ENCODE measurements at regions not wholly inside any gene's neighbourhood (a gene's known extent, or its start where the extent isn't known, plus 50 kb on each side); places are given as distances from the start of the nearest gene placed in this dataset.
A peak's percentile ranks its signal among the peaks of the same experiment; 100 is the strongest.

DNA sequence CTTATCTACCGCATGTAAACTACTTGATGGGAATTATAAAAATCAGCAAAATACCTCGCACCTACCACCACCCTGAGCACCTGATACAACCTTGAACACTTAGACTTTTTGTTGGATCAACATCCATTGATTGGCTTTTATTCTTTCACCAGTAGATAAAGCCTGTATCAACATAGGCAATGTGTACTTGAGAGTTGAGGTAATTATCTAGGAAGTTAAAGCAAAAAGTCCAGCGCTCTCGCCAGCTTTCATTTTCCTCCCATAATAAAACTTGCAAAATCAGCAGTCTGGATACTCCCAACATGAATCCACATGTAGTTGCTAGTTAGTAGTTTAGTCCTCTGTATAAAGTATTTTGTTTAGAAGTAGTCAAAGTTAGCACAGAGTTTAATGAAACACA lies 132.0 kb upstream of the PRDM1 start:
- ATAC-seq = peak; percentile 70
- Histone ChIP-seq H3K36me3 (ENCODE audit: low read depth) (no peaks in the 10 kb centered on the region), H3K9me3 (no peaks in the 10 kb centered on the region), H3K4me3 (no peak overlapping the region), H3K4me1 (ENCODE audit: low read depth) (peaks cover 3% of the 10 kb centered on the region)
- intact Hi-C loops (cut with DNase I, micrococcal nuclease) = no loop called here
- TF ChIP-seq, protein P1, sequence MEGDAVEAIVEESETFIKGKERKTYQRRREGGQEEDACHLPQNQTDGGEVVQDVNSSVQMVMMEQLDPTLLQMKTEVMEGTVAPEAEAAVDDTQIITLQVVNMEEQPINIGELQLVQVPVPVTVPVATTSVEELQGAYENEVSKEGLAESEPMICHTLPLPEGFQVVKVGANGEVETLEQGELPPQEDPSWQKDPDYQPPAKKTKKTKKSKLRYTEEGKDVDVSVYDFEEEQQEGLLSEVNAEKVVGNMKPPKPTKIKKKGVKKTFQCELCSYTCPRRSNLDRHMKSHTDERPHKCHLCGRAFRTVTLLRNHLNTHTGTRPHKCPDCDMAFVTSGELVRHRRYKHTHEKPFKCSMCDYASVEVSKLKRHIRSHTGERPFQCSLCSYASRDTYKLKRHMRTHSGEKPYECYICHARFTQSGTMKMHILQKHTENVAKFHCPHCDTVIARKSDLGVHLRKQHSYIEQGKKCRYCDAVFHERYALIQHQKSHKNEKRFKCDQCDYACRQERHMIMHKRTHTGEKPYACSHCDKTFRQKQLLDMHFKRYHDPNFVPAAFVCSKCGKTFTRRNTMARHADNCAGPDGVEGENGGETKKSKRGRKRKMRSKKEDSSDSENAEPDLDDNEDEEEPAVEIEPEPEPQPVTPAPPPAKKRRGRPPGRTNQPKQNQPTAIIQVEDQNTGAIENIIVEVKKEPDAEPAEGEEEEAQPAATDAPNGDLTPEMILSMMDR (IDR thresholded peaks at IDR 0.05) = no peak
- peak in 1 of 3 donors; percentile 16 for DNase-seq

- Histone ChIP-seq H3K4me1 (ENCODE audit: low read depth) (peaks cover 3% of the 10 kb centered on the region), H3K36me3 (ENCODE audit: low read depth) (no peaks in the 10 kb centered on the region), H3K4me3 (no peak overlapping the region), H3K9me3 (no peaks in the 10 kb centered on the region)
- ATAC-seq (peak; percentile 28), DNase-seq (no peak)
- intact Hi-C loops (cut with DNase I, micrococcal nuclease) = no loop called here
- TF ChIP-seq, protein P1 (IDR thresholded peaks at IDR 0.05) = no peak
Measured at GRCh38 chr6:105952772-105953690, 133.1 kb upstream of the PRDM1 start.

GRCh38 chr6:105952326-105952725 lies 133.8 kb upstream of the PRDM1 start:
- Histone ChIP-seq H3K4me3 (no peak overlapping the region), H3K4me1 (ENCODE audit: low read depth) (peaks cover 3% of the 10 kb centered on the region), H3K9me3 (no peaks in the 10 kb centered on the region), H3K36me3 (ENCODE audit: low read depth) (no peaks in the 10 kb centered on the region)
- intact Hi-C loops (cut with DNase I, micrococcal nuclease) = no loop called here
- TF ChIP-seq, protein P1 (IDR thresholded peaks at IDR 0.05) = no peak
- no peak for ATAC-seq
- no peak for DNase-seq

DNA sequence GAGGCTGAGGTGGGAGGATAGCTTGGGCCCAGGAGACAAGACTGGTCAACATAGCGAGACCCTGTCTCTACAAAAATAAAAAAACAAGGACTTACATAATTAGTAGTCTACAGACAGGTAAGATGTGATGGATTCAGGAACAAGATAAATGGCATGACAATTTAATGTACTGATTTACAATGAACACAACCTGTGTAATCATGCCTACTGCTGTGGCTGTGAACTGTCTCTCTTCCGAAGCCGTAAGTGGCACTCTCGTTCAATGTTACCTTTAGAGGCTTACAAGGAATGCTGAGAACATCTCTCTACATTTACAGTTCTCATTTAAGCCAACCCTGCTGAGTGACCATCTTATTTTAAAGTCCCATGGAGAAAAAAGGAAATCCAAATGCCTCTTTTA lies 134.8 kb upstream of the PRDM1 start:
- Histone ChIP-seq H3K4me3 (no peak overlapping the region), H3K4me1 (ENCODE audit: low read depth) (peaks cover 3% of the 10 kb centered on the region), H3K9me3 (no peaks in the 10 kb centered on the region), H3K36me3 (ENCODE audit: low read depth) (no peaks in the 10 kb centered on the region)
- intact Hi-C loops (cut with DNase I, micrococcal nuclease) = no loop called here
- no peak for ATAC-seq
- no peak for DNase-seq
- TF ChIP-seq, protein P1 (IDR thresholded peaks at IDR 0.05) = no peak

DNA sequence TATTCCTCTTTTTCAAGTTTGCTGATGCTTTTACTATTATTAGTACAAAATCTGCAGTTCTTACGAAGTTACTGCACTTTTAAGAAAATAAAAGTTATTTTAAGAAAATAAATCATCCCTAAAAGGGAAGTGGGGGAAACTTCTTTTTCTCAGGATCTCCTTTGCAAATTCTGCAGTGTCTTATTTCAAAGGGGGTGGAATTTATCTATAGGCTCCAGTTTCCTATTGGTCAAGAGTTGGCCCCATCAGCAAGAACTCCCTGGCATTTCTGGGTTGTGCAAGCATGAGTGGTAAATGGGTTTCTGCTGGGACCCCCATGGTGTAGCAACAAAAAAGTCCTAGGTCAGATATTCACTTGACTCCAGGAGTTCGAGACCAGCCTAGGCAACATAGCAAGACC lies 136.3 kb upstream of the PRDM1 start:
- ATAC-seq (no peak), DNase-seq (no peak)
- TF ChIP-seq, protein P1 (IDR thresholded peaks at IDR 0.05) = no peak
- H3K36me3 ChIP-seq (ENCODE audit: low read depth) = no peaks in the 10 kb centered on the region
- H3K4me1 ChIP-seq (ENCODE audit: low read depth) = peaks cover 3% of the 10 kb centered on the region
- intact Hi-C loops (cut with DNase I, micrococcal nuclease) = no loop called here
- H3K9me3 ChIP-seq = no peaks in the 10 kb centered on the region
- no peak overlapping the region for H3K4me3 ChIP-seq

Measured in mucosa of descending colon (tissue), 3 donors.